Vagina (tissue), 2 donors: ENCODE measurements at regions not wholly inside any gene's neighbourhood (a gene's known extent, or its start where the extent isn't known, plus 50 kb on each side); places are given as distances from the start of the nearest gene placed in this dataset.

Experiments used
- DNase-seq, 2 donors: peaks; one replicate each; pipeline ENCODE4 v3.0.0-alpha.2; 2017; ENCODE audit errors: extremely low spot score in 2 of 2
- H3K27ac ChIP-seq: fragments of 200-600 bp; sonication (generic); one replicate; pipeline ENCODE4 v1.5.1; 2019
- H3K27me3 ChIP-seq: fragments of 200-600 bp; sonication (generic); one replicate; pipeline ENCODE4 v1.5.1; 2019
- H3K36me3 ChIP-seq, 2 donors: fragments of 200-600 bp; sonication (generic); one replicate each; pipeline ENCODE4 v1.5.1; 2017 to 2019
- H3K4me1 ChIP-seq: fragments of 200-600 bp; sonication (generic); one replicate; pipeline ENCODE4 v1.5.1; 2019
- H3K4me3 ChIP-seq, 2 donors: fragments of 200-600 bp; sonication (generic); 1 replicate in 1 of 2; 2 replicates in 1 of 2; pipeline ENCODE4 v1.5.1; 2016 to 2019
- H3K9me3 ChIP-seq: fragments of 200-600 bp; sonication (generic); one replicate; pipeline ENCODE4 v1.5.1; 2019
- CTCF ChIP-seq, 3 experiments: fragments of 450-650 bp in 2 of 3; fragments of 200-600 bp in 1 of 3; sonication (generic) in 1 of 3; IDR thresholded peaks; one replicate each; pipeline ENCODE4 v1.5.1; 2017 to 2019; ENCODE audit warnings: antibody characterized with exemption in 3 of 3, mild to moderate bottlenecking in 2 of 3, moderate library complexity in 2 of 3
- POLR2A ChIP-seq, 2 donors: fragments of 450-650 bp; IDR thresholded peaks; one replicate each; pipeline ENCODE4 v1.6.1; 2017; ENCODE audit warnings: antibody characterized with exemption in 2 of 2, mild to moderate bottlenecking in 2 of 2, moderate library complexity in 2 of 2
- POLR2AphosphoS5 ChIP-seq, 2 donors: sonication (generic); formaldehyde crosslinking; IDR thresholded peaks; one replicate each; pipeline ENCODE4 v1.9.0; 2017; ENCODE audit warnings: antibody characterized with exemption in 2 of 2, mild to moderate bottlenecking in 2 of 2, low read depth in 1 of 2; ENCODE audit not compliant: insufficient read depth in 1 of 2
- intact Hi-C: fragments of 100-400 bp; cut with DNase I; formaldehyde crosslinking; loops from one replicate; pipeline ENCODE4 v1.15.1; 2023

GRCh38 chr6:11902527-11902926 lies 109.6 kb upstream of the HIVEP1 start:
- no peaks in the 10 kb centered on the region for H3K27me3 ChIP-seq
- intact Hi-C loops: no loop called here
- no peak overlapping the region for H3K27ac ChIP-seq
- TF ChIP-seq POLR2AphosphoS5 (IDR thresholded peaks at IDR 0.05; ENCODE audit: insufficient read depth in 1 of 2, low read depth in 1 of 2): no peak
- no peak for TF ChIP-seq CTCF (IDR thresholded peaks at IDR 0.05)
- TF ChIP-seq POLR2A (IDR thresholded peaks at IDR 0.05): no peak
- no peaks in the 10 kb centered on the region for H3K4me1 ChIP-seq
- no peaks in the 10 kb centered on the region for H3K36me3 ChIP-seq
- DNase-seq: no peak
- no peak overlapping the region for H3K4me3 ChIP-seq
- H3K9me3 ChIP-seq: no peaks in the 10 kb centered on the region

GRCh38 chr6:11900662-11901598 lies 111.2 kb upstream of the HIVEP1 start:
- TF ChIP-seq POLR2AphosphoS5 (IDR thresholded peaks at IDR 0.05; ENCODE audit: insufficient read depth in 1 of 2, low read depth in 1 of 2) (no peak), POLR2A (IDR thresholded peaks at IDR 0.05) (no peak), CTCF (IDR thresholded peaks at IDR 0.05) (no peak)
- H3K4me1 ChIP-seq: no peaks in the 10 kb centered on the region
- intact Hi-C loops: no loop called here
- H3K9me3 ChIP-seq: no peaks in the 10 kb centered on the region
- DNase-seq: no peak
- no peaks in the 10 kb centered on the region for H3K27me3 ChIP-seq
- no peak overlapping the region for H3K27ac ChIP-seq
- H3K36me3 ChIP-seq: no peaks in the 10 kb centered on the region
- no peak overlapping the region for H3K4me3 ChIP-seq

GRCh38 chr6:11899645-11900044 lies 112.5 kb upstream of the HIVEP1 start:
- Histone ChIP-seq H3K4me1 (no peaks in the 10 kb centered on the region), H3K9me3 (no peaks in the 10 kb centered on the region), H3K27ac (no peak overlapping the region), H3K4me3 (no peak overlapping the region), H3K36me3 (no peaks in the 10 kb centered on the region), H3K27me3 (no peaks in the 10 kb centered on the region)
- TF ChIP-seq CTCF (IDR thresholded peaks at IDR 0.05): no peak
- no peak for TF ChIP-seq POLR2A (IDR thresholded peaks at IDR 0.05)
- no peak for TF ChIP-seq POLR2AphosphoS5 (IDR thresholded peaks at IDR 0.05; ENCODE audit: insufficient read depth in 1 of 2, low read depth in 1 of 2)
- no peak for DNase-seq
- intact Hi-C loops: no loop called here

- intact Hi-C loops: no loop called here
- no peaks in the 10 kb centered on the region for H3K36me3 ChIP-seq
Measured at GRCh38 chr6:11894212-11894611, 115.6 kb upstream of the ADTRP start.

More at GRCh38 chr6:11894212-11894611, 115.6 kb upstream of the ADTRP start:
- no peak overlapping the region for H3K4me3 ChIP-seq
- DNase-seq: no peak
- no peaks in the 10 kb centered on the region for H3K27me3 ChIP-seq
- H3K27ac ChIP-seq: no peak overlapping the region
- no peaks in the 10 kb centered on the region for H3K4me1 ChIP-seq
- TF ChIP-seq CTCF (IDR thresholded peaks at IDR 0.05): no peak
- no peak for TF ChIP-seq POLR2A (IDR thresholded peaks at IDR 0.05)
- TF ChIP-seq POLR2AphosphoS5 (IDR thresholded peaks at IDR 0.05; ENCODE audit: insufficient read depth in 1 of 2, low read depth in 1 of 2): no peak
- H3K9me3 ChIP-seq: no peaks in the 10 kb centered on the region
